GM23248 (cell line): ENCODE measurements at regions not wholly inside any gene's neighbourhood (a gene's known extent, or its start where the extent isn't known, plus 50 kb on each side); places are given as distances from the start of the nearest gene placed in this dataset.

Experiments used
- DNase-seq: peaks from one replicate; pipeline ENCODE4 v3.0.0-alpha.2; 2015
- H2AFZ ChIP-seq: fragments of 200-600 bp; sonication (generic); 2 replicates; pipeline ENCODE4 v1.6.1; 2016; ENCODE audit warnings: antibody characterized with exemption
- H3F3A ChIP-seq: fragments of 200-600 bp; sonication (generic); 2 replicates; pipeline ENCODE4 v1.6.1; 2016; ENCODE audit warnings: mild to moderate bottlenecking, antibody characterized with exemption, mixed run types; ENCODE audit not compliant: insufficient read depth
- H3K27ac ChIP-seq: fragments of 200-600 bp; sonication (generic); 2 replicates; pipeline ENCODE4 v1.5.1; 2016; ENCODE audit warnings: mild to moderate bottlenecking
- H3K27me3 ChIP-seq: fragments of 200-600 bp; sonication (generic); replicated peaks from 2 replicates; pipeline ENCODE4 v1.6.1; 2016; ENCODE audit warnings: mild to moderate bottlenecking; ENCODE audit not compliant: insufficient read depth
- H3K36me3 ChIP-seq: fragments of 200-600 bp; sonication (generic); 2 replicates; pipeline ENCODE4 v1.6.1; 2016; ENCODE audit warnings: low read depth, mild to moderate bottlenecking
- H3K4me1 ChIP-seq: fragments of 200-600 bp; sonication (generic); 2 replicates; pipeline ENCODE4 v1.6.1; 2016; ENCODE audit warnings: mild to moderate bottlenecking; ENCODE audit not compliant: insufficient read depth
- H3K4me2 ChIP-seq: fragments of 200-600 bp; sonication (generic); one replicate; pipeline ENCODE4 v1.6.1; 2016; ENCODE audit warnings: mild to moderate bottlenecking; ENCODE audit not compliant: unreplicated experiment
- H3K4me3 ChIP-seq: fragments of 200-600 bp; sonication (generic); 2 replicates; pipeline ENCODE4 v1.5.1; 2016; ENCODE audit warnings: mild to moderate bottlenecking
- H3K79me2 ChIP-seq: fragments of 200-600 bp; sonication (generic); 2 replicates; pipeline ENCODE4 v1.6.1; 2016; ENCODE audit warnings: mild to moderate bottlenecking; ENCODE audit not compliant: insufficient read depth
- H3K9ac ChIP-seq: fragments of 200-600 bp; sonication (generic); 2 replicates; pipeline ENCODE4 v1.6.1; 2016; ENCODE audit warnings: mild to moderate bottlenecking
- H3K9me2 ChIP-seq: fragments of 200-600 bp; sonication (generic); 2 replicates; pipeline ENCODE4 v1.6.1; 2016; ENCODE audit warnings: mixed run types, mild to moderate bottlenecking, moderate library complexity; ENCODE audit not compliant: insufficient read depth
- H3K9me3 ChIP-seq: fragments of 200-600 bp; sonication (generic); one replicate; pipeline ENCODE4 v1.6.1; 2017; ENCODE audit warnings: low read depth
- H4K20me1 ChIP-seq: fragments of 200-600 bp; sonication (generic); 2 replicates; pipeline ENCODE4 v1.6.0; 2016; ENCODE audit not compliant: insufficient read depth
- EZH2 ChIP-seq: fragments of 200-600 bp; sonication (generic); IDR thresholded peaks from 2 replicates; pipeline ENCODE4 v1.6.1; 2018; ENCODE audit warnings: antibody characterized with exemption, mild to moderate bottlenecking; ENCODE audit not compliant: insufficient read depth, poor library complexity, severe bottlenecking
- EZH2phosphoT487 ChIP-seq: fragments of 200-600 bp; sonication (generic); IDR thresholded peaks from 2 replicates; pipeline ENCODE4 v1.6.1; 2018; ENCODE audit warnings: antibody characterized with exemption, moderate library complexity, mild to moderate bottlenecking, low read depth; ENCODE audit not compliant: insufficient read depth
- WGBS, 2 experiments: methylation state at CpG; one replicate each; pipeline ENCODE4 v1.1.6; 2015 to 2017; ENCODE audit warnings: low lambda C conversion rate in 2 of 2, low coverage in 1 of 2; ENCODE audit errors: missing lambda C conversion rate in 2 of 2; 5-methylcytosine and 5-hydroxymethylcytosine counted together
- in situ Hi-C: fragments of 300-500 bp; cut with MboI; formaldehyde crosslinking; loops from 2 replicates; pipeline ENCODE4 v1.15.0; 2020

- Histone ChIP-seq H3F3A (no peaks in the 10 kb centered on the region), H3K9ac (no peak overlapping the region), H3K27me3 (no peaks in the 10 kb centered on the region; the same call in 1 of the 2 replicates), H3K4me3 (no peak overlapping the region), H3K36me3 (no peaks in the 10 kb centered on the region), H3K9me3 (no peaks in the 10 kb centered on the region), H3K27ac (no peak overlapping the region), H3K4me2 (no peak overlapping the region), H2AFZ (no peak overlapping the region), H3K4me1 (0 out of 2 replicates have a peak, but pooled peaks cover 7% of the 10 kb centered on the region), H3K79me2 (no peaks in the 10 kb centered on the region), H3K9me2 (no peaks in the 10 kb centered on the region), H4K20me1 (no peaks in the 10 kb centered on the region)
- TF ChIP-seq EZH2 = no peak
- no peak for TF ChIP-seq EZH2phosphoT487
- DNase-seq = no peak
- 49 to 52% methylated on average over 5 of the region's 5 CpGs for WGBS, 2 experiments
- in situ Hi-C loops = no loop called here
These were observed 80.8 kb upstream of the CRHR1 start for GRCh38 chr17:45703348-45703747.

GRCh38 chr17:45703806-45704205 lies 80.3 kb upstream of the CRHR1 start:
- 17 to 21% methylated on average over 1 of the region's 1 CpG for WGBS, 2 experiments
- in situ Hi-C loops = no loop called here

GRCh38 chr17:45704251-45704650 lies 79.9 kb upstream of the CRHR1 start:
- 39 to 57% methylated on average over 2 of the region's 2 CpGs for WGBS, 2 experiments
- in situ Hi-C loops = no loop called here

More at GRCh38 chr17:45703806-45704205, 80.3 kb upstream of the CRHR1 start:
- Histone ChIP-seq H3K79me2 (no peaks in the 10 kb centered on the region), H3F3A (no peaks in the 10 kb centered on the region), H3K9me2 (no peaks in the 10 kb centered on the region), H3K4me1 (0 out of 2 replicates have a peak, but pooled peaks cover 7% of the 10 kb centered on the region), H3K4me2 (no peak overlapping the region), H2AFZ (no peak overlapping the region), H4K20me1 (no peaks in the 10 kb centered on the region), H3K4me3 (no peak overlapping the region), H3K9ac (no peak overlapping the region), H3K27me3 (no peaks in the 10 kb centered on the region; the same call in 1 of the 2 replicates), H3K36me3 (no peaks in the 10 kb centered on the region), H3K9me3 (no peaks in the 10 kb centered on the region), H3K27ac (no peak overlapping the region)
- no peak for TF ChIP-seq EZH2phosphoT487
- no peak for TF ChIP-seq EZH2
- DNase-seq = no peak

GRCh38 chr17:45705123-45706009 lies 78.8 kb upstream of the CRHR1 start:
- Histone ChIP-seq H4K20me1 (no peaks in the 10 kb centered on the region), H2AFZ (no peak overlapping the region), H3K27ac (no peak overlapping the region), H3K79me2 (no peaks in the 10 kb centered on the region), H3K27me3 (peaks cover 5% of the 10 kb centered on the region; the same call in 1 of the 2 replicates), H3K9me2 (no peaks in the 10 kb centered on the region), H3K36me3 (no peaks in the 10 kb centered on the region), H3K4me1 (0 out of 2 replicates have a peak, but pooled peaks cover 7% of the 10 kb centered on the region), H3K4me3 (no peak overlapping the region), H3K9me3 (no peaks in the 10 kb centered on the region), H3K4me2 (no peak overlapping the region), H3K9ac (no peak overlapping the region), H3F3A (no peaks in the 10 kb centered on the region)
- in situ Hi-C loops = no loop called here
- DNase-seq = peak; percentile 71
- 39% methylated on average over 5 of the region's 5 CpGs for WGBS, 2 experiments
- TF ChIP-seq EZH2 (no peak), EZH2phosphoT487 (no peak)

More at GRCh38 chr17:45704251-45704650, 79.9 kb upstream of the CRHR1 start:
- DNase-seq = no peak
- Histone ChIP-seq H3K4me1 (0 out of 2 replicates have a peak, but pooled peaks cover 7% of the 10 kb centered on the region), H3K9me2 (no peaks in the 10 kb centered on the region), H3F3A (no peaks in the 10 kb centered on the region), H3K27me3 (no peaks in the 10 kb centered on the region; the same call in 1 of the 2 replicates), H3K4me2 (no peak overlapping the region), H3K79me2 (no peaks in the 10 kb centered on the region), H2AFZ (no peak overlapping the region), H4K20me1 (no peaks in the 10 kb centered on the region), H3K27ac (no peak overlapping the region), H3K36me3 (no peaks in the 10 kb centered on the region), H3K9ac (no peak overlapping the region), H3K4me3 (no peak overlapping the region), H3K9me3 (no peaks in the 10 kb centered on the region)
- TF ChIP-seq EZH2 (no peak), EZH2phosphoT487 (no peak)
